SK-N-MC (cell line): ENCODE measurements at regions not wholly inside any gene's neighbourhood (a gene's known extent, or its start where the extent isn't known, plus 50 kb on each side); places are given as distances from the start of the nearest gene placed in this dataset.

ENCODE experiments used
- EZH2 ChIP-seq: fragments of 200-600 bp; sonication (generic); IDR thresholded peaks from one replicate; pipeline ENCODE4 v1.6.1; 2017; ENCODE audit warnings: antibody characterized with exemption
- FOXP2 ChIP-seq: optimal IDR thresholded peaks from 2 replicates; pipeline ENCODE3; 2011; ENCODE audit warnings: mild to moderate bottlenecking, moderate library complexity; ENCODE audit not compliant: insufficient read depth; ENCODE audit errors: extremely low read length, control extremely low read depth
- POLR2AphosphoS5 ChIP-seq: IDR thresholded peaks from 2 replicates; pipeline ENCODE4 v1.6.1; 2012; ENCODE audit warnings: mild to moderate bottlenecking, low read depth, low read length, borderline replicate concordance

- TF ChIP-seq POLR2AphosphoS5, result no peak
- TF ChIP-seq EZH2, result no peak
- no peak for TF ChIP-seq FOXP2
These were observed 61.1 kb upstream of the PSD2 start for GRCh38 chr5:139734539-139734916.
